Tongue (tissue), 1 donor: ENCODE measurements at regions not wholly inside any gene's neighbourhood (a gene's known extent, or its start where the extent isn't known, plus 50 kb on each side); places are given as distances from the start of the nearest gene placed in this dataset.
A peak's percentile ranks its signal among the peaks of the same experiment; 100 is the strongest.

Experiments used
- DNase-seq: peaks from one replicate; pipeline ENCODE4 v3.0.0-alpha.2; 2015

- DNase-seq = no peak
Measured at GRCh38 chr6:99138445-99138844, 190.7 kb upstream of the FBXL4 start.

GRCh38 chr6:99137314-99137713 lies 189.6 kb upstream of the FBXL4 start:
- no peak for DNase-seq

DNA sequence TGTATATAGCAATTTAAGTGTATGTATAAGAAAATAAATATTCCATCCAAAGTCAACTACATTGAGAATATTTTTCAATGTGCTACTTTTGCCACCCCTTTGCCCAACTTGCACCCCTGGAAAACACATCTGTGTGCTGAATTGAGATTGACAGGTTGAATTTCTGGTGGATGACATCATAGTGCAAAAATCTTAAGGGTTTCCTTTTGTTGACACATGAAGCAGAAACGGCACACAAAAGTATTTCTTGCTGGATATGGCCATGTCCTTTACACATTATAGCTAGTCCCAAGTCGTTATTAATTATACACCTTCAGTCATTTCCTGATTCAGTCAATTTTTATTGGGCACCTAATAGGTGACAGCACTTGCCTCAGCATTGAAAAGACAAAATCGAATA lies 188.7 kb upstream of the FBXL4 start:
- DNase-seq = no peak

DNA sequence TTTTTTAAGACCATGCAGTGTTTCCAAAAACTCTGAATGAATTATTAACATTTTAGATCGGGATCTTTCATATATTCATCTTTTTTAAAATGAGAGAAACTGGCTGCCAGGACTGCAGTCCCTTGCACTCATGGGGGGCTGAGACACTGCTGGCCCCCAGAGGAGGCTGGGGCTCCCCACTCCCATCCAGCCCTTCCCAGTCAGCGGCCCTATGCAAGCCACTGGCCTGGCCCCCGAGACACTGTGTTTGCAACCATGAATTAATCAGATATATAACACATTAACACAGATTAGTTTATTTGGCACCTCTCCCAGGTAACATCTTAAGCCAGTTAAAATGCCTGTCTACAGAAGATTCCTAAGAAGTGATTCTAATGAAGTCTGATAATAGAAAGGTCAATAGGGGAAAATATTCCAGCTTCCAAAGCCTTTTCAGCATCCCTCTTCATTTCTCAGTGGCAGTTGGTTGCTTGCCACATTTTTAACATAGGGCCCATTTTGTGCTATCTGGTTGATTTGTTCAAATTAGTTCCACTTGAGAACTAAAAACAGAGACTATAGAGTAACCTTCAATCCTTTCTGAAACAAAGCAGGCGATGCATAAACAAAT lies 184.4 kb upstream of the FBXL4 start:
- DNase-seq = no peak

DNA sequence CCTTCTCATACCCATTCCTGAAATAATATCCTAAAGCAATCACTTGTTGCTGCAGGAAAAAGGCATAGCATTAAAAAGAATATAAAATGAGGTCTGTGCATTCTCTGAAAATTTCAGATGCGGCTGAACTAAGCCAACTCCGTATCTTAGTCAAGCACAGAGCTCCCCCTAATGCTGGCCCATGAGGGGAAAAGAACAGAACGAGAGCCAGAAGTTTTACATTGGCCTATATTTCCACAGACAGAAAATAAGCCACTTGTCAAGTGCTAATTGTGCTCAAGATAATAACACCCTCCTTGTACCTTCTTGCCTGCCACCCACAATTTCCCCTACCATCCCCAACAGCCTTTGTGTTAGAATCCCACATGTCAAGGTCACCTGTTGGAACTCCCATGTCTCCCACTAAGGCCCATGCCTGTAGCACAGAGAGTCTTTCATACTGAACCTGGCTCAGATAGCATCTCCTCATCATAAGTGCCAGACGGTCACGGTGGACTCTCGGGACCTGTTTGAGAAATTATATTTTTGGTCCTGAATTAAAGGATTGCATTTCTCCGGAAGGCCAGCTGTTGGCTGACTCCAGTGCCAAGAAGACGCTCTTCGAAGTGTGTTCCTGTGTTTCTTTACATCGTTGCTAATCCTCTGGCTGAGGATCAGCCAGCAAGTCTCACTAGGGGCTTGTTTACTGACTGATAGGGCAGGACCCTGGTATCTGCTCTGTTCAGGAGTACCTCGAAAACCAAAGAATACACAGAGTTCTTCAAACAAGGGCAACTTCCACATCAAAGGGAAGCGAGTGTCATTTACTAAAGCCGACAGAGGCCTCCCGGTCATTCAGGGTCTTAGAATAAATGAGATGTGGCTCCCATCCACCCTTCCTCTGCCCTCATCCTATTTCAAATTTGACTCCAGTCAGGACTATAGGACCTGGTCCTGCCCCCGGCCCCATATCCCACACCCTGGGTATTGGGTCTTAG lies 183.4 kb upstream of the FBXL4 start:
- DNase-seq = peak; percentile 38

DNA sequence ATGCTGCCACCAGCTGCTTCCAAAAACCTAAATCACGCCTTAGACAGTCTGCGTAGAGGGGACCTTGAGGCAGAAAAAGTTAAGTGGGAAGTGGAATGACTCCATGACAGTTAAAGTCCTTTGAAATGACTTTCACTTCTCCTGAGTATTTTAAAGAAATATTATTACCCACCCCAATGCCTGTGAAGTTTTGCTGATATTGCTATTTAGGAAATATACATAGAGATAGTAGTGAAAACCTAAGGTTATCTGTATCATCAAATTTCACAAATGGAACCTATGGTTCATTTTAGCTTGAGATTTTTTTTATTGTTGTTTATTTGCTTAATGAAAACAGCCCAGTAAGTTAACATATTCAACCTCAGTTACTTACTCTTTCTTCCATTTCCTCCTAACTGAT lies 182.1 kb upstream of the FBXL4 start:
- DNase-seq = no peak

DNA sequence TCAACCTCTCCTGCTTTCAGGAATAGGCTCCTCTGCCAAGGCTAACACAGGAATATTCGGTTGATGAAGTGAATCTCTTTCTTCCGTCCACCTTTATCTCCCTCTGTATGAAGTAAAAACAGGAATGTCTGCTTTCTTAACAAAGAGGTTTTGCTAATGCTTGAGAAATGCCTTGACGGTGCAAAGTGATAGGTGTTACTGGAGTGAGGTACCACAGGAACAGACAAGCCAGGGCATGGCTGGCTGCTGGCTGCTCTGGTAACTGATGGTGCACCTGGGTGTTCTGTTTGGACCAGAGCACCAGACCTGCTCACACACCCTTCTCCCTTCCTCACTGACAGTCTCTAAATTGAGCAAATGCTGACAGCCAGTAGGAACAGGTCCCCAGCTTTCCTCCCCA lies 174.0 kb upstream of the FBXL4 start:
- peak; percentile 22 for DNase-seq

DNA sequence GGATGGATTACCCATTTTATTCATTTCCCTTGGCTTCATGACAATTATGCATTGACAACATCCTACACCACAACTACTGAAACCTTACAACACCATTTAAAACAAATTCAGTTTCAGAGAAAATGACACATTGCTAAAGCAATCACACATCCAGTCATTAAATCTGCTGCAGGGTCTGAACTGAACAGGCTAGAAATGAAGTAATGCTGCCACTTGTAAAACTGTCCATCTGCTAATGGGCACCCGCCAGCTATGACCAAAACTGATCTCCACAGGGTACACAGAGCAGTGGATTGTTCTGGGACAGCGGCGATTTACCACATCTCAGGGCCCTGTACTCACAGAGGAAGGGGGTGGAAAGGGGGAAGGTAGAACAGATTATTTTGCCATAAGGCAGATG lies 172.9 kb upstream of the FBXL4 start:
- no peak for DNase-seq

- DNase-seq = peak; percentile 65
Measured at GRCh38 chr6:99119109-99120031, 171.6 kb upstream of the FBXL4 start.

- no peak for DNase-seq
Measured at GRCh38 chr6:99114769-99115406, 167.1 kb upstream of the FBXL4 start.

DNA sequence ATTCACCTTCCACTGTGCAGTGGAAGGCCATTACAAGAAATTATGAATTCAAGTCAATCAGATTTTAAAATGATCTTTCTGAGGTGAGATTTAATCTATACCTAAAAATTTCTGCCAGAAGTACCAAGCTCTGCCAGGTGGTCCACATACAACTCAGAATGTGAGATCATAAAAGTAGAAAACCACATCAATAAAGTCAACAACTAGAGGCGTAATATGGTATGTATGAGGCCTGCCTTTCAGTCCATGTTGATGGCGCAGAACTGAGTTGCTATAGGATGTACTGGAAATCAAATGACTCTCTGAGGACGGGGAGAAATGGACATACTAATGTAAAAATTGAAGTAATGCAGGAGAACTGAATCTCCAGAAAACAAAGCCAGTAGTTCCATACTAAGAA lies 163.8 kb upstream of the FBXL4 start:
- DNase-seq = no peak

GRCh38 chr6:99110029-99110428 lies 162.3 kb upstream of the FBXL4 start:
- DNase-seq = no peak

DNA sequence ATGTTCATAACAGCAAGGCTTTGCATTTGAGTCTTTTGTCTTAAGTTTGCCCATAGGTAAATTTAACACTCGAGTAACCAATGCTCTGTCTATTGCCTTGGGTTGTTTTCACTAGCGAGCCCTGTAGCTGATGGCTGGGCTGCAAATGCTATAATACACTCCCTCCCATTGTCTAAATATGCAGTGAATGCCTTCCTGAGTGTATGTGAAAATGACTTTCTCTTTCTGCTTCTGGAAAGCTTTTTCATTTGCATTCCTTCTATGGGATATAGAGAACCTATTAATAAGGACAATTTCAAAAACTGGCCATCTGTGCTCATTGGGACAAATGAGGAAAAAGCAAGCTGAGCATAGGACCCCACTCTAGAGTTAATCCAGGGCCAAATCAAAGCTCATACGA lies 156.5 kb upstream of the FBXL4 start:
- no peak for DNase-seq

GRCh38 chr6:99099243-99099642 lies 151.5 kb upstream of the FBXL4 start:
- DNase-seq = no peak

DNA sequence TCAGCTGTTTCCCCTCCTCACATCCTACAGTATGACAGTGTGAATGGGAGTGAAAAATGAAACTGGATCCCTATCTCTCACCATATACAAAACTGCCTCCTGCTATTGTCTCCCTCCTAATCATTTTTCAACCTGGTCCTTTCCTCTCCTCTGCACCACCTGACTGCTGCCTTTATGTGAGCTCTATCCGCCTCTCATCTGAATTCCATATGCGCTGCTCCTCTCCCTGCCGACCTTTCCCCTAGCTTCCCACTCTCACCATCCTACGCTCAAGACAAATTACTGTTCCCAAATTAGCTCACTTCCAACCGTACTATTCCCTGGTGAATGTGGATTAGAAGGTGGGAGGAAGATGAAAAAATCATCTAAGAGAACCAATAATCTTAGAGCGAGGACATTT lies 148.4 kb upstream of the FBXL4 start:
- DNase-seq = no peak

DNA sequence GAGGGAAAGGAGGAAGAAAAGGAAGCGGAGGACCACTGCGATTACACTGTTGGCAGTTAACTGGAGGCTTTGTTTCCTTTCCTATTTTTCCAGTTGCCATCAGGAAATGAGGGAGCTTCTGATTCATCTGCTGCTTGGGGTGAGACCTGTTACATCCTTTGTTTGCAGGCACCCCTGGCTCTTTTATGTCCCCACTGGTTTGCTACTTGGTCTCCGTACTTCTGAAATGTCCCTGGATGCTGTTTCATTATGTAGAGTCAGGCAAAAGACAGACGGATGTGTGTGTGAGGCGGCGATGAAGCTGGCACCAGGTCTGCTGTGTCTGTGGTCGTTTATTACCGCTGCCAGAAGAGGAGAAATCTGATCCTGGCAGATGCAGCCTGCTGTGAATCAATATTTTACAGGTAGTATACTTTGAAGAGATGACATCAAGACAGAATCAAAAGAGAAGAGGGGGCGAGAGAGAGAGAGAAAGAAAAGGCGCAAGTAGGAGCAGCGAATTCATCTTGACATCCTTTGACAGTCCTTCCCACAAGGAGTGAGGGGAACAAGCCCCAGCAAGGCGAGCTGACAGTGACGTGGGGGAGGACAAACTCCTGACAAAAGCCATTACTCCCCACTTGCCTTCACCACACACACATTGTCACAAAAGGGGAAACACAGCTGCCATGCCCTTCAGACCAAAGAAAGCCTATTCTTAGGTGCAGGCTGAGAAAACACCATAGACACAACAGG lies 145.9 kb upstream of the FBXL4 start:
- no peak for DNase-seq

- DNase-seq = no peak
Measured at GRCh38 chr6:99092461-99092860, 144.7 kb upstream of the FBXL4 start.

GRCh38 chr6:99091985-99092384 lies 144.2 kb upstream of the FBXL4 start:
- no peak for DNase-seq

DNA sequence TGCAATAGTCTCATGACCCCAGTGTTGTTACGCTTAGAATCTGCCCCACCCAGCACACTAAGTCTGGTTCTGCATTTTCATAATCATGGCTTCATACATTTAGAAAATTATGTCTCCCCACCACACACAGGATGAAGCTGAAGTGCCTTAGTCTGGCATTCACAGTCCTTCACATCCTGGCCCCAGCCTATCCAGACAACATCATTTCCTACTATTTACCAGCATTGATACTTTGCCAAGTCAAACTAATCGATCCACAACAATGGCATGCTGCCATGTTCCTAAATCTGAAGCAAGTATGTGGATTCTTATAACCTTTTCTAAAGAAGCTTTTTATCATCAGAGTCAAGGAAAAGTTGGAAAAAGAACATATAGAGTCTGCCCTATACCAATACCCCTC lies 132.4 kb upstream of the FBXL4 start:
- no peak for DNase-seq

DNA sequence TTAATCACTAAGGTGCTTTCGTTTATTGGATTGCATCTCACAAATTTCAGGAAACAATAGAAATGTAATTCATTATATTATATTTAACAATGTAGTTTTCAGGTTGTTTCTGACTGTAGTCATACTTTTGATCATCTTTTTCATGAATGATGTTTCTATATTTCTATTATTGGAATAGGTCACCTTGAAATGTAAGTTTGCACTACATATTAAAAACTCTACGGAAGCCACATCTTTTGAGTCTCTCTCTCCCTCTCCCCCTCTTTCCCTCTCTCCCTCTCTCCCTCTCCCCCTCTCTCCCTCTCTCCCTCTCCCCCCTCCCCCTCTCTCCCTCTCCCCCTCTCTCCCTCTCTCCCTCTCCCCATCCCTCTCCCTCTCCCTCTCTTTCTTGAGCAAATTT lies 131.3 kb upstream of the FBXL4 start:
- DNase-seq = no peak

DNA sequence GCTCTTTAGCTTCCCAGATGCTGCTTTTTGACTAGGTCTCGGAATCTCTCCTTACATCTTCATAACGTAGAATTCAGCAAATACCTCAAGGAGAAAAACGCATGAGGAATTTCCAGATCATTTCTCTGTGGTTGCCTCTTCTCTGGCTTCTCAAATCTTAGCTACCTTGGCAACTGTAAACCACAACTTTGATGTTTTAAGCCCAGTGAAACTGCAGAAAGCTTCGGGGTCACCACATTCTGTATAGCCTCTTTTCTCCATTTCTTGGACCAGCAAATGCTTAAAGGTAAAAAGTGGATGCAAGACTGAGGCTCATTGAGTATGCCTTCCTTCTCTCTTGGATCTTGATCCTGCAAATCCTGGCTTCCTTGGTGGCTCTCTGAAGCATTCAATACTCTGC lies 125.5 kb upstream of the FBXL4 start:
- no peak for DNase-seq

DNA sequence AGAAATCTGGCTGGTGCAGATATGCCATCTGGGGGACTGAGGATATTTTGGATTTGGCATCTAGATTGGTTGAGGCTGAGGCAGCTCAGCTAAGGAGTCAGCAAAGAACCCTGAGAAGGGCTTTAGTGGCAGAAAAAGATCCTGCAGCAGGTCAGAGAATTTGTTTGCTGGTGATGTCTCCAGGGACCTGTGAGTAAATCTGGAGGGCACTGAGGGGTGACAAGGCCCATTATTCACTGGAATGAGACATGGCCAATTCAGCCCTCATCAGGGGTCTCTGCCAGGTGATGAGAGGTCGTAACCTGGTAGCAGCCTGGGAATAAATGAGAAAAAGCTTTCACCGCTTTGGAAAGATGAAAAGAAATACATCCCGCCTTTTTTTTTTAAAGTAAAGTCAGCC lies 118.3 kb upstream of the FBXL4 start:
- no peak for DNase-seq
